HFFc6 (cell line): ENCODE measurements at regions not wholly inside any gene's neighbourhood (a gene's known extent, or its start where the extent isn't known, plus 50 kb on each side); places are given as distances from the start of the nearest gene placed in this dataset.

Experiments
- DNase-seq: peaks from one replicate; pipeline ENCODE4 v3.0.0-alpha.2; 2018
- H3K27ac Mint-ChIP-seq: 2 replicates; pipeline ENCODE4 v1.8.0; 2020; ENCODE audit warnings: mild to moderate bottlenecking, mixed read lengths
- H3K27me3 Mint-ChIP-seq: 2 replicates; pipeline ENCODE4 v1.8.0; 2021; ENCODE audit warnings: mild to moderate bottlenecking, moderate library complexity, mixed read lengths; ENCODE audit not compliant: insufficient read depth
- H3K36me3 Mint-ChIP-seq: 2 replicates; pipeline ENCODE4 v1.8.0; 2021; ENCODE audit warnings: low read depth, mixed read lengths
- H3K4me1 Mint-ChIP-seq: 2 replicates; pipeline ENCODE4 v1.8.0; 2020; ENCODE audit warnings: low read depth, mixed read lengths
- H3K4me3 Mint-ChIP-seq: 2 replicates; pipeline ENCODE4 v1.8.0; 2020; ENCODE audit warnings: mild to moderate bottlenecking, moderate library complexity, mixed read lengths
- H3K9me3 Mint-ChIP-seq: 2 replicates; pipeline ENCODE4 v1.8.0; 2020; ENCODE audit warnings: mild to moderate bottlenecking, mixed read lengths
- TF ChIP-seq, protein P1 (sequence below): fragments of 200-600 bp; sonication (generic); IDR thresholded peaks from 2 replicates; pipeline ENCODE4 v1.5.0; 2021; ENCODE audit warnings: antibody characterized with exemption, mild to moderate bottlenecking

DNA sequence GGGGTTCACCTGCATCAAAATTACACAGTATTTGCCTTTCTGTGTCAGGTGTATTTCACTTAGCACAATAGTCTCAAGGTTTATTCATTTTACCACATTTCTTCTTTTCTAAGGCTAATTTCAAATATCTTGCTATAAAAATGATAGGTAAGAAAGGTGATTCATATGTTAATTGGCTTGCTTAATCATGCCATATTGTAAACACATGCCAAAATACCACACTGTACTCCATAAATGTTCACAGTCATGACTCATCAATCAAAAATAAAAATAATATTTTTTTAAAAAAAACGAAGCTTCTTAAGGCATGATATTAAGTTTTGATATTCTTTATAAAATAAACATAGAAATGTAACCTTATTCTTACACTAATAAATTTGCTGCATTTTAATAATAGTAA lies 947.1 kb downstream of the GRM8 start:
- TF ChIP-seq, protein P1, sequence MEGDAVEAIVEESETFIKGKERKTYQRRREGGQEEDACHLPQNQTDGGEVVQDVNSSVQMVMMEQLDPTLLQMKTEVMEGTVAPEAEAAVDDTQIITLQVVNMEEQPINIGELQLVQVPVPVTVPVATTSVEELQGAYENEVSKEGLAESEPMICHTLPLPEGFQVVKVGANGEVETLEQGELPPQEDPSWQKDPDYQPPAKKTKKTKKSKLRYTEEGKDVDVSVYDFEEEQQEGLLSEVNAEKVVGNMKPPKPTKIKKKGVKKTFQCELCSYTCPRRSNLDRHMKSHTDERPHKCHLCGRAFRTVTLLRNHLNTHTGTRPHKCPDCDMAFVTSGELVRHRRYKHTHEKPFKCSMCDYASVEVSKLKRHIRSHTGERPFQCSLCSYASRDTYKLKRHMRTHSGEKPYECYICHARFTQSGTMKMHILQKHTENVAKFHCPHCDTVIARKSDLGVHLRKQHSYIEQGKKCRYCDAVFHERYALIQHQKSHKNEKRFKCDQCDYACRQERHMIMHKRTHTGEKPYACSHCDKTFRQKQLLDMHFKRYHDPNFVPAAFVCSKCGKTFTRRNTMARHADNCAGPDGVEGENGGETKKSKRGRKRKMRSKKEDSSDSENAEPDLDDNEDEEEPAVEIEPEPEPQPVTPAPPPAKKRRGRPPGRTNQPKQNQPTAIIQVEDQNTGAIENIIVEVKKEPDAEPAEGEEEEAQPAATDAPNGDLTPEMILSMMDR, result no peak

DNA sequence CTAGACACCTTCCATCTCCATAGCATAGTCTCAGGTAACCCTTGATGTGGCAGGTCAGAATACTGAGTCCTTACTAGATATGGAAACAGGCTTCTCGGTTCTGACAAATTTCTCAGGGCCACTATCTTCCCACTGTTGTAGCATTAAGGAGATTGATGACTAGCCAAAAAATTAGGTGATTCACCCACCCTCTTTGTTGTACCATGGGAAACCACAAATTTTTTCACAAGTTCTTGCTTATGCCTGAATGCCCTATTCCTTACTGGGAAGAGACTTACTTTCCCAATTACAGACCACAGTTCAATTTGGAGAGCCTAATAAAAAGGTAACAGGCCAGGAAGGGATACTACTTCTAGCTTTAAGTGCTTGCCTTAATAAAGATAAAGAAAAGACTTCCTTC lies 948.8 kb downstream of the GRM8 start:
- Mint-ChIP-seq H3K4me3 (no peak overlapping the region), H3K4me1 (no peaks in the 10 kb centered on the region), H3K36me3 (no peaks in the 10 kb centered on the region), H3K9me3 (peaks cover 43% of the 10 kb centered on the region), H3K27me3 (no peaks in the 10 kb centered on the region), H3K27ac (no peak overlapping the region)
- TF ChIP-seq, protein P1, result no peak
- DNase-seq, result no peak

More for the DNA sequence above, 947.1 kb downstream of the GRM8 start:
- Mint-ChIP-seq H3K36me3 (no peaks in the 10 kb centered on the region), H3K9me3 (peaks cover 34% of the 10 kb centered on the region), H3K27ac (no peak overlapping the region), H3K4me1 (no peaks in the 10 kb centered on the region), H3K4me3 (no peak overlapping the region), H3K27me3 (no peaks in the 10 kb centered on the region)
- DNase-seq, result no peak

DNA sequence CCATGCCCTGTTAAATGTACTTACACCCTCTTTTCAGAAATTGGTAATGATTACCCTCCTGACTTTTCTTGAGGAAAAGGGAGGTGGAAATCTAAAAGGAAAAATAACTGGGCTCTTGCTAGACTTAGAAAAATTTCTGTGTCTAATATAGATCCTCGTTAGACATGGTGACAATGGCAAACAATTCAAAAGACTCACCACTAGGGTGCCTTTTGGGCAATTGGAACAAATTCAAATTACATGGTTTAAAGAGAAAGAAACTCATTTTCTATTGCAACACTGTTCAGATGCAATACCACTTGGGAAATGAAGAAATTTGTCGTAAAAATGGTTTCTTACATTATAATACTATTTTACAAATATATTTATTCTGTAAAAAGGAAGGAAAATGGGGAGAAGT lies 950.1 kb downstream of the GRM8 start:
- H3K9me3 Mint-ChIP-seq, result peaks cover 52% of the 10 kb centered on the region
- peaks cover 4% of the 10 kb centered on the region; the same call in 1 of the 2 replicates for H3K36me3 Mint-ChIP-seq
- DNase-seq, result no peak
- H3K27ac Mint-ChIP-seq, result no peak overlapping the region
- TF ChIP-seq, protein P1, result no peak; the same call in 1 of the 2 replicates
- no peak overlapping the region for H3K4me3 Mint-ChIP-seq
- H3K4me1 Mint-ChIP-seq, result no peaks in the 10 kb centered on the region
- H3K27me3 Mint-ChIP-seq, result peaks cover 1% of the 10 kb centered on the region; the same call in 1 of the 2 replicates

DNA sequence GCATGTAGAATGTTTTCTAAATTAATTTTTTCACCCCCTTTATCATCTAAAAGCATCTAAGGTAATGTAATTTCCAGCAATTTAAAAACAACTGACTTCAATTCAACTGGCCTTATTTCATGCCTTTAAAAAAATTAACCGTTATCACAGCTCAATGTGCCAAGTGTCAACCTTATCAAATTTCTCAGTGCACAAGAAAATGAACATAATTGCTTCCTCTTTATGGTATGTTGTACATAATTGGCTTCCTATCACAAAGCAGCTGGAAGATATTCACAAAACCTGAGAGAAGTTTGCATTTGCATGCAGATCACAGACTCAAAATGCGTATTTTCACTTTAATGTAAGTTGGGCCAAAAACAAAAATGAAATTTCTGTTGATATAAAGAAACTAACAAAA lies 966.4 kb downstream of the GRM8 start:
- Mint-ChIP-seq H3K4me3 (no peak overlapping the region), H3K27me3 (no peaks in the 10 kb centered on the region), H3K27ac (no peak overlapping the region), H3K9me3 (peaks cover 23% of the 10 kb centered on the region), H3K4me1 (no peaks in the 10 kb centered on the region), H3K36me3 (no peaks in the 10 kb centered on the region)
- DNase-seq, result no peak
- TF ChIP-seq, protein P1, result no peak

DNA sequence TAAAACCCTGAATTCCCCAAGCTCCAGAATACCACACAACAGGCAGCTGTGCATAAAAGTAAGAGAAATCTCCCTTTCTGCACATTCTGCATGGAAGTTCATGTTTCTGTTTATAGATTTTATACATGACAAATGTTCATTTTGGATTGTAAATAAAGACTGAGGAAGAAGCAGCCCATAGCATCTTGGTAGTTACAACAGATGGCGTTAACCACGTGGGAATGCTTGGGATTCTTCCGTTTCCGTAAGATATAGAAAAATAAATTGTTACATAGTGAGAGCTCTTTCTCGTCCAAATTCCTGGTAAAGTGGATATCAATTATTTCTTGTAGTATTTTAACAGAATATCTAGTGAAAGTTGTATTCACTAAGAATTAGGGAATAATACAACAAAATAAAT lies 1016.5 kb downstream of the GRM8 start:
- Mint-ChIP-seq H3K27me3 (peaks cover 2% of the 10 kb centered on the region; the same call in 1 of the 2 replicates), H3K4me1 (no peaks in the 10 kb centered on the region), H3K9me3 (peaks cover 32% of the 10 kb centered on the region), H3K4me3 (no peak overlapping the region), H3K27ac (no peak overlapping the region), H3K36me3 (no peaks in the 10 kb centered on the region)
- no peak for DNase-seq
- TF ChIP-seq, protein P1, result no peak
